Thyroid gland (tissue), 4 donors: ENCODE measurements at regions not wholly inside any gene's neighbourhood (a gene's known extent, or its start where the extent isn't known, plus 50 kb on each side); places are given as distances from the start of the nearest gene placed in this dataset.

Experiments
- POLR2A ChIP-seq, 2 donors: fragments of 450-650 bp; IDR thresholded peaks; one replicate each; pipeline ENCODE4 v1.6.1; 2017; ENCODE audit warnings: antibody characterized with exemption in 2 of 2, mild to moderate bottlenecking in 2 of 2, moderate library complexity in 1 of 2
- TF ChIP-seq, protein P1 (sequence below), 6 experiments: fragments of 200-600 bp in 3 of 6; fragments of 450-650 bp in 3 of 6; sonication (generic) in 3 of 6; IDR thresholded peaks; one replicate each; pipeline ENCODE4 v1.5.1; 2016 to 2019; ENCODE audit warnings: antibody characterized with exemption in 6 of 6, mild to moderate bottlenecking in 2 of 6, inconsistent platforms in 1 of 6, moderate library complexity in 1 of 6

DNA sequence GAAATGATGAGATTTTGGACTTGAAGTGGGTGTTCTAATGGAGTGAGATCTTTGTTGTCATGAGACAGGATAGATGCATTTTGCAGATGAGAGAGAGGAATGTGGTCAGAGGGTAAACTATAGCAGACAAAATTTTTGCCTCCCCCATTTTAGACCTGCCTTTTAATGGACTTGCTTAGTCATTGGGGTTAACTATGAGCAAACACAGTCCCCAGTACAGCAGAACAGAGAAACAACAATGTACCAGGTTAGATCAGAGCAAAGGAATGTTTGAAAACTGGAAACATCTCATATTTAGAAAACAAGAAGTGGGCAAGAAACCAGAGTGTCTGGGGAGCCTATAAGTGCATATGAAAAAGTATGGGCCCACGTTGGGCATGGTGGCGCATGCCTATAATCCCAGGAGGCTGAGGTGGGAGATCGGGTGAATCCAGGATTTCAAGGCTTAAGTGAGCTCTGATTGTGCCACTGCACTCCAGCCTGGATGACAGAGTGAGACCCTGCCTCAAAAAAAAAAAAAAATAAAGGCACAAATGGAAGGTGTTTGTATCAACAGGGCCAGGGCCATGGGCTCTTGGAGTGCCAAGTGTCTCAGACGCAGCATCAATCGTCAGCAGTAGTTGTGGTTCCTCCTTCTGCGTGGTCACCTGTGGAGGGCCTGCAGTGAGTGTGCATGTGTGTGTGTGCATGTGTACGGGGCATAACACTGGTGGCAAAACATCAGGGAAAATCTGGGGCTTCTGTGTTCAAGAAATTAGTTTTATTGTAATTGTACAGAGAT, 214.4 kb upstream of the S1PR3 start:
- TF ChIP-seq, protein P1, sequence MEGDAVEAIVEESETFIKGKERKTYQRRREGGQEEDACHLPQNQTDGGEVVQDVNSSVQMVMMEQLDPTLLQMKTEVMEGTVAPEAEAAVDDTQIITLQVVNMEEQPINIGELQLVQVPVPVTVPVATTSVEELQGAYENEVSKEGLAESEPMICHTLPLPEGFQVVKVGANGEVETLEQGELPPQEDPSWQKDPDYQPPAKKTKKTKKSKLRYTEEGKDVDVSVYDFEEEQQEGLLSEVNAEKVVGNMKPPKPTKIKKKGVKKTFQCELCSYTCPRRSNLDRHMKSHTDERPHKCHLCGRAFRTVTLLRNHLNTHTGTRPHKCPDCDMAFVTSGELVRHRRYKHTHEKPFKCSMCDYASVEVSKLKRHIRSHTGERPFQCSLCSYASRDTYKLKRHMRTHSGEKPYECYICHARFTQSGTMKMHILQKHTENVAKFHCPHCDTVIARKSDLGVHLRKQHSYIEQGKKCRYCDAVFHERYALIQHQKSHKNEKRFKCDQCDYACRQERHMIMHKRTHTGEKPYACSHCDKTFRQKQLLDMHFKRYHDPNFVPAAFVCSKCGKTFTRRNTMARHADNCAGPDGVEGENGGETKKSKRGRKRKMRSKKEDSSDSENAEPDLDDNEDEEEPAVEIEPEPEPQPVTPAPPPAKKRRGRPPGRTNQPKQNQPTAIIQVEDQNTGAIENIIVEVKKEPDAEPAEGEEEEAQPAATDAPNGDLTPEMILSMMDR (IDR thresholded peaks at IDR 0.05): no peak
- no peak for TF ChIP-seq POLR2A (IDR thresholded peaks at IDR 0.05)
